ENCODE measurements at regions not wholly inside any gene's neighbourhood (a gene's known extent, or its start where the extent isn't known, plus 50 kb on each side); places are given as distances from the start of the nearest gene placed in this dataset.

DNA sequence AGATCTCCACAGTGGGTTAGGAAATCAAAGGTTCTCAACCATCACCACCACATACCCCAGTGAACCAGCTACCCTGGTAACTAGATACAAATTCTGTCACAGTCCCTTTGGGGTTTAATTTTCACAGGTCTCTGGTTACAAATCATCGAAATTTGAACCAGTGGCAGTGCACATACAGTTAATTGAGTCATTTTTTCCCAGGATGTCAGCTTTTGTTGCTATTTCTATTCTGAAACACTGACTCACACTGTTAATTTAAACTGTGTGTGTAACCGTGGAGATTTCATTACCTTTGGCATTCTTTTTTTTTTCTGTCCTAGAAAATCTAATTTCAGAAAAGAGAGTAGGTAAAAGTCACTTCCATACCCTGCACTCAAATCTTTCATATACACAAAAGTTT, 511.5 kb downstream of the TOX3 start:
- DNase-seq (ENCODE audit: low spot score) (no peak), ATAC-seq (ENCODE audit: low FRiP score) (no peak)
- TF ChIP-seq, protein P1, sequence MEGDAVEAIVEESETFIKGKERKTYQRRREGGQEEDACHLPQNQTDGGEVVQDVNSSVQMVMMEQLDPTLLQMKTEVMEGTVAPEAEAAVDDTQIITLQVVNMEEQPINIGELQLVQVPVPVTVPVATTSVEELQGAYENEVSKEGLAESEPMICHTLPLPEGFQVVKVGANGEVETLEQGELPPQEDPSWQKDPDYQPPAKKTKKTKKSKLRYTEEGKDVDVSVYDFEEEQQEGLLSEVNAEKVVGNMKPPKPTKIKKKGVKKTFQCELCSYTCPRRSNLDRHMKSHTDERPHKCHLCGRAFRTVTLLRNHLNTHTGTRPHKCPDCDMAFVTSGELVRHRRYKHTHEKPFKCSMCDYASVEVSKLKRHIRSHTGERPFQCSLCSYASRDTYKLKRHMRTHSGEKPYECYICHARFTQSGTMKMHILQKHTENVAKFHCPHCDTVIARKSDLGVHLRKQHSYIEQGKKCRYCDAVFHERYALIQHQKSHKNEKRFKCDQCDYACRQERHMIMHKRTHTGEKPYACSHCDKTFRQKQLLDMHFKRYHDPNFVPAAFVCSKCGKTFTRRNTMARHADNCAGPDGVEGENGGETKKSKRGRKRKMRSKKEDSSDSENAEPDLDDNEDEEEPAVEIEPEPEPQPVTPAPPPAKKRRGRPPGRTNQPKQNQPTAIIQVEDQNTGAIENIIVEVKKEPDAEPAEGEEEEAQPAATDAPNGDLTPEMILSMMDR (IDR thresholded peaks at IDR 0.05): no peak

- DNase-seq (ENCODE audit: low spot score): no peak
- TF ChIP-seq, protein P1 (IDR thresholded peaks at IDR 0.05): no peak
- no peak for ATAC-seq (ENCODE audit: low FRiP score)
Observed at GRCh38 chr16:52034830-52035229, 512.1 kb downstream of the TOX3 start.

- TF ChIP-seq, protein P1 (IDR thresholded peaks at IDR 0.05): no peak
- DNase-seq (ENCODE audit: low spot score) (no peak), ATAC-seq (ENCODE audit: low FRiP score) (no peak)
Observed at GRCh38 chr16:52033992-52034391, 513.0 kb downstream of the TOX3 start.

GRCh38 chr16:52022980-52023379, 524.0 kb downstream of the TOX3 start:
- ATAC-seq (ENCODE audit: low FRiP score) (no peak), DNase-seq (ENCODE audit: low spot score) (no peak)
- TF ChIP-seq, protein P1 (IDR thresholded peaks at IDR 0.05): no peak

DNA sequence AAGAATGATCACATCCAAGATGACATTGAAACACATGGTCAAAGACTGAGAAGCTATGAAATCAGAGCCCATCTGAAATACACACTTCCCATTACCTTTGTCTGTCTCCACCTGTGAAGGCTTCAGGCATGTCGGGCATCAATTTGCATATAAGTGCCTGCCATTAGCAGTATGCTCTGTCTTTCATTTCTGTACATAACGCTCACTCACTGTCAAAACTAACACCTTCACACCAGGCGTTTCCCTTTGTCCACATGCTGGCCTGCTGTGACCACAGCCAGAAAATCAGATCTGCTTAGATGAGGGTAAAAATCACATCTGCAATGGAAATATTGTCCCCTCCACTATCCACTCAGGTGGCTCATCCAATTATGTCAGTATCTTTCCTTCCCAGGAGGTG, 524.8 kb downstream of the TOX3 start:
- ATAC-seq (ENCODE audit: low FRiP score) (no peak), DNase-seq (ENCODE audit: low spot score) (no peak)
- TF ChIP-seq, protein P1 (IDR thresholded peaks at IDR 0.05): no peak

DNA sequence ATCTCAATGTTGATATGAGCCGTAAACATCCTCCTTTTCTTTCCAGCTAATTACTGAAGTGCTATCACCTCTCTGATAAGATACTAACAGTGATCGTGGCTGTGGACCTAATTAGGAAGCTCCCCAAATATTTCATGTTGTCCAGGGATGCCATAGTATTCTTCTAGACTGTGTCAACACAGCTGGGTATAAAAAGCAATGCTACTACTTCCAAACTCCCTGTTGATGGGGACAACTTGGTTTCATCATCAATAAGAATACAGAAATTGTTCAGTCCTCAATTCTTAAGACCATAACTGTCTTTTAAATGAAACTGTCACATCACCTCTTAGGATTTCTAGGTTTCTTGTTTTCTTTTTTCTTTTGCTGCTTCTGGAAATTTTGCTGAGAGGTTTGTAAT, 530.6 kb downstream of the TOX3 start:
- DNase-seq (ENCODE audit: low spot score) (no peak), ATAC-seq (ENCODE audit: low FRiP score) (no peak)
- TF ChIP-seq, protein P1 (IDR thresholded peaks at IDR 0.05): no peak

GRCh38 chr16:52005551-52005950, 541.4 kb downstream of the TOX3 start:
- TF ChIP-seq, protein P1 (IDR thresholded peaks at IDR 0.05): no peak
- no peak for DNase-seq (ENCODE audit: low spot score)
- no peak for ATAC-seq (ENCODE audit: low FRiP score)

Measured in omental fat pad (tissue), 3 donors.